M059J (cell line): ENCODE measurements at regions not wholly inside any gene's neighbourhood (a gene's known extent, or its start where the extent isn't known, plus 50 kb on each side); places are given as distances from the start of the nearest gene placed in this dataset.

Experiments used
- DNase-seq: peaks from one replicate; pipeline ENCODE4 v3.0.0-alpha.2; 2012; ENCODE audit warnings: low read depth

GRCh38 chr5:124692950-124693349 is 53.5 kb downstream of the ZNF608 start:
- DNase-seq = no peak

- DNase-seq = peak; percentile 32
These were observed 54.1 kb downstream of the ZNF608 start for GRCh38 chr5:124692324-124692723.

DNA sequence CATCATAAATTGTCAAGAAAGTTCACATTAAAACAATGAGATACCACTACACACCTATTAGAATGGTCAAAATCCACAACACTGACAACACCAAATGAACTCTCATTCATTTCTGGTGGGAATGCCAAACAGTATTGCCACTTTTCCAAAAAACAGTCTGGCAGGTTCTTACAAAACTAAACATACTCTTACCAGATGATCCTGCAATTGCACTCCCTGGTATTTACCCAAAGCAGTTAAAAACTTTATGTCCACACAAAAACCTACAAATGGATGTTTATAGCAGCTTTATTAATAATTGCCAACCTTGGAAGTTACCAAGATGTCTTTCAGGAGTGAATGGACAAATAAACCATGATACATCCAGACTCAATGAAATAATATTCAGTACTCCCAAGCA is 56.8 kb downstream of the ZNF608 start:
- DNase-seq = no peak

DNA sequence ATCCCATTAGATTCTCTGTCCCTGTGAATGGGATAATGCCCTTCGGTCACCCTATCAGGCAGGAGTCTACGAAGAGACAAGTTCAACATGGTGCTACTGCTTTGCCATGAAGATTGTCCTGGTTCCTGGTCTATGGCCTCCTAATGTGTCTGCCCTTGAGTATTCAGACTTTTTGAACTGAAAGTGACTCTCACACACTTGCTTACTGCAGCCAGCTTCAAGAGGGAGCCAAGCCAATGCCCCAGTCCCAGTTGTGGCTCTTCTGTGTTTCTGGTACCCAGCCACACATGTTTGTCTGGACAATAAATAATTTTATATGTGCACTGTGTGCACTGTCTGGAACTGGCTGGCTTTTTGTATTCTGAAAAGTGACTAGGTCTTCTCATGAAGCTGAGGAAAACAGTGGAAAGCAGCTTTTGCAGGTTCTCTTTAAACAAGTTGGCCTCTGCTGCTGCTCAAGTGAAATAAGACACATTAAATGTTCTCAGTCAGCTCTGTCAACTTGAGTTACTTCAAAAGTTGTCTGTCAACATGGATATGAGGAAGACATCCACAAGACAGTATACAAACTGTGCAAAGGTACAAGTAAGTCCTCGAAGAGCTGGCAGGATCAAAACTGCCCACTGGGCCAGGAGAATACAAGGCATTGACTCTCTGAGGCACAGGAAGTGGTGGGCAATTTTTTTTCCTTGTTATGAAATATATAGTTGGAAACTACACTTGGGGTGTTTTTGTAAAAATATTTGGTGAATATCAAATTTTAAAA is 60.0 kb downstream of the ZNF608 start:
- DNase-seq = no peak

- no peak for DNase-seq
These were observed 61.0 kb downstream of the ZNF608 start for GRCh38 chr5:124685404-124685930.

GRCh38 chr5:124683917-124684555 is 62.4 kb downstream of the ZNF608 start:
- DNase-seq = no peak

- no peak for DNase-seq
These were observed 66.8 kb downstream of the ZNF608 start for GRCh38 chr5:124679578-124680199.

DNA sequence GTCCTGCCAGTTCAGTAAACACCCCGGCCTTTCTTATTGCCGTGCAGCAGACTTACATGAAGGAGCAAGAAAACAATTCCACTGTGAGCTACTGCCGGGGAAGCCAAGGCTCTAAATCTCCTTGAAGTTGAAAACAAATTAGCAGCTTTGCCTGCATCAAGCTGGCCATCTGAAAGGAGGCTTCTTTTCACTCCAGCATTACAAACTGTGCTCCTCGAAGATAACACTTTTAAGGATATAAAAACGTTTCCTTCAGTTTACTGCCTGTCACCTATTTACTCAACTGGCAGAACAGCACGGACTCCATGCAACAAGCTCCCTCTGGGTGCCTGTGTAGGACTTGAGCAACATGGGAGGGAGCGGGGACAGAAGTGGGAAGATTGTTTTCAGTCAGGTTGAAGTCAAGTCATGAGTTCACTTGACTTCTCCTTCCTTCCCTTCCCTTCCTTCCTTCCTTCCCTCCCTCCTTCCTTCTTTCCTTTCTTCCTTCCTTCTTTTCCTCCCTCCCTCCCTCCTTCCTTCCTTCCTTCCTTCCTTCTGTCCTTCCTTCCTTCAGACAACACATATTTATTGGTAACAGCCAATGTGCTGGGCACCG is 67.4 kb downstream of the ZNF608 start:
- DNase-seq = no peak

DNA sequence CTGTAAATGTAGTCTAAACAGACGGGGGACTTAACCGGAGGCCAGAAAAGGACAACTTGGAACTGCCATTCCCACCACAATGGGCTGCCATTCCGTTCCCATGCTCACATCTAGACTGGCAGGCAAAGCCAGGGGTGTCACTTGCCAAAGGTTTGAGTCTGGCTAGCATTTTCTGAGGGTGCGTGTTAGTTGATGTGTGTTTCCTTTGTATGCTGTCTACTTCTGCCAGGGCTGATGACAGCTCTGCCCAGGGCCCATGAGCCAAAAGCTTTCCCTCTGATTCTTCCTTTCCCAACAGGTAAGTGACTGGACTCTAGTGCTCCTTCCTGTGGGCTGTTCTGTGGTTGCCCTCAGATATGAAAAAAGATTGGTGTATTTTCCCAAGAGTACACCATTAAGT is 68.0 kb downstream of the ZNF608 start:
- peak; percentile 41 for DNase-seq

DNA sequence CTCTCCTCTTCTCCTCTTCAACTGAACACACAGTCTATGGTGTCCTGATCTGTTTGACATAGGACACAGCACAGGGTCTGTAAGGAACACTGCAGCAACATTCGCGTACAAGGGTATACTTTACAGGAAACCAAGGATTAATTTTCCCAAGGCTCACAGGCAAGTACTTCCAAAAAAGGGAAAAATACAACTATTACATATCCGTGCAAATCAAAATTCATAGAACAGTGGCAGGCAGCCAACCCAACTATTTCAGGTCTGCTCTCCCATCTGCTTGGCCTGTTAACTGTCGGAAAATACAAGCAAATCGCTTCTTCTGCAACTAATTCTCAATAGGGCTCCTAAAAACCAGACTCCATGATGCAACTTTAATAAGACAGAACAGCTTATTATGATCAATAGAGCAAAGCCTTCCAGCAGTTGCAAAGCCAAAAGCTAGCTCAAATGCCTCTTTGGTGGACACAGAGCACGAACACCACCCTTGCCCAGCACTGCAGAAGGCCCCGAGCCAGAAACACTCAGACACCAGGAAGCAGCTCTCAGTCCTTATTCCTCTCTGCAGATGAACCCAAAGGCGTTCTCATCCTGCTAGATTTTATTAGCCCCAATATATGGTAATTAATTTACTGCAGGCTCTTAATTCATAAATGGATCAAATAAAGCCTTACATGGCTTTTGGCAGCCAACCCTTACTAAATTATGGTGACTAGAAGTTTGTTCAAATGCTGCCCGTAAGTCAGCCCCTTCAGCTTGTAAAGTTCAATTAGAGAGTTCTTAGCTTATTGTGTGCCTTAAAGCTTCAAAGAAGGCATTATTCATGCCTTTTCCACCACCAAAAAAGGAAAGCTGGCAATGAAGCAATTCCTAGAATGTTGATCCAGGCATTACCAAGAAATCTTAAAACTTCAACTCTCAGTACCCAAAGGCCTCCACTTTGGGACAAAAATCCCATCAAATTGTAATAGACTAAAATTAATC is 68.8 kb downstream of the ZNF608 start:
- no peak for DNase-seq

- no peak for DNase-seq
These were observed 70.2 kb downstream of the ZNF608 start for GRCh38 chr5:124675931-124676846.

DNA sequence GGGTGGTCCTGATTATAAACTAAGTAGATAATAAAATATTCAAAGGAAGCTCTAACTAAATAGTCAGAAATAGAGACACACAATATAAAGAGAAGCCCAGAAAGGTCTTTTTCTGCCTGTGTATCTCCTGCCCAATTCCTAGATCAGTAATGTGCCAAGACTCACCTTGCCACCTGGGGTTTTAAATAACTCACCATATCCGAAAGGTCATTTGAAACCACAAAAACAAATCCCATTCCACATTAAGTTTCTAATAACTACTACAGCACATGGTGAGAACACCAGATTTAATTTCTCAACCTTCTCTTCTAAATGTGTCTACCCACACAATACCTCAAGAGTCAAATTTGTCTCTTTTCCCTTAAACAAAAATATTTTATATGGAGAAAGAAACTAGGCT is 75.2 kb downstream of the ZNF608 start:
- no peak for DNase-seq

DNA sequence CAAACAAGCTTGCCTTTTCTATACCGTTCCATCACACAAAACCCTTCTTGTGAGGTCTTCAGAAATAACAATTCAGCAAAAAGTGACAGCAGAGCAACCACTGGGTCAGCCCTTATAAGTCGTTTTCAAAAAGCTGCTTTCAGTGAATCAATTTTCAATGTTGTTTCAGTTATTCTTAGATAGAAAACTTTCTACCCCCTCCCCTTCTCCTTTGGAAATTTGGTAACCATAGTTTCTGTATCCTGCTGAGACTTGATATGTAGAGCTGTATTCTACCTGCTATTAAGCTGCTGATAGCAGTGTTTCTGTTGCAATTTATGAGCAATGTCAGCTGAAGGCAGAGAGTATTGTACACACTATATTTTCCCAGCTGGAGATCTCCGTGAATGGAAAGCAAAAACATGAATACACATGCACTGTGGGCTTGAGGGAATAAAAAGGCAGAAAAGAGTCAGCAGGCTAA is 75.7 kb downstream of the ZNF608 start:
- no peak for DNase-seq

- no peak for DNase-seq
These were observed 76.3 kb downstream of the ZNF608 start for GRCh38 chr5:124669956-124670721.

DNA sequence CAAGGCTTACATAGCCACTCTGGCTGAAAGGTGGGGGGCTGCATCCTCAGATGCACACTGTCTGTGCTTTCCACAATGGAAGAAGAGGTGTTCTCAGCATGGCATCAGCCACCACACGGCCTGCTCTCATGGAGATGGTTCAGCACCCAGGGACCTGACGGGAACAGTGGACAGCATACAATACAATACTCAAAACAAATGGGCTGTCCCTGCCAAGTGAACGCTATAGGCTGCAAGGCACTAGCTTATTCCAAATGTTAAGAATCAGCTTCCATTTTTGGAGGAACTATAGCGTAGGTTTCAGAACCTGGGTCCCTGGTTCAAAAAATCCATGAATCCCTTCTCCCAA is 77.2 kb downstream of the ZNF608 start:
- no peak for DNase-seq

GRCh38 chr5:124668353-124669299 is 77.8 kb downstream of the ZNF608 start:
- DNase-seq = no peak

- peak; percentile 54 for DNase-seq
These were observed 80.8 kb downstream of the ZNF608 start for GRCh38 chr5:124665625-124666024.

DNA sequence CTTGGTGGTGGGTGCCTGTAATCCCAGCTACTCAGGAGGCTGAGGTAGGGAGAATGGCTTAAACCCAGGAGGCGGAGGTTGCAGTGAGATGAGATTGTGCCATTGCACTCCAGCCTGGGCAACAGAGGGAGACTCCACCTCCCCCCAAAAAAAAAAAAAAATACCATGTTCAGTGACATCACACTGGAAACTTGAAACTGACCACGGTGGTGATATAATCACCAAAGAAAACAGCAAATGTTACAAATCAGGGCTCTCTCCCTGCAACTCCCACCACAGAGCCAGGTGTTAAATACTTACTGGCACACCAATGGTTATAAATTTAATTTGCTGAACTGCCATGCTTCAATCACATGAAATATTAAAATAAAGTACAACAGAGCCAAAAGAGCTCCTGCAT is 81.4 kb downstream of the ZNF608 start:
- peak; percentile 55 for DNase-seq
